ENCODE measurements at regions not wholly inside any gene's neighbourhood (a gene's known extent, or its start where the extent isn't known, plus 50 kb on each side); places are given as distances from the start of the nearest gene placed in this dataset.
A peak's percentile ranks its signal among the peaks of the same experiment; 100 is the strongest.

- no peak for DNase-seq
Measured at GRCh38 chr18:24677011-24677410, 216.6 kb downstream of the HRH4 start.

GRCh38 chr18:24678107-24678506 lies 217.7 kb downstream of the HRH4 start:
- no peak for DNase-seq

- DNase-seq, result no peak
Measured at GRCh38 chr18:24678626-24679025, 218.2 kb downstream of the HRH4 start.

- no peak for DNase-seq
Measured at GRCh38 chr18:24679062-24679461, 218.6 kb downstream of the HRH4 start.

- DNase-seq, result no peak
Measured at GRCh38 chr18:24683925-24684324, 223.5 kb downstream of the HRH4 start.

- DNase-seq, result no peak
Measured at GRCh38 chr18:24685254-24685959, 225.0 kb downstream of the HRH4 start.

GRCh38 chr18:24695168-24695567 lies 234.7 kb downstream of the HRH4 start:
- DNase-seq, result no peak

GRCh38 chr18:24702001-24702515 lies 241.6 kb downstream of the HRH4 start:
- DNase-seq, result no peak

GRCh38 chr18:24703316-24703715 lies 242.9 kb downstream of the HRH4 start:
- DNase-seq, result no peak

GRCh38 chr18:24704946-24705630 lies 244.7 kb downstream of the HRH4 start:
- DNase-seq, result no peak

- DNase-seq, result no peak
Measured at GRCh38 chr18:24710474-24710873, 250.0 kb downstream of the HRH4 start.

- no peak for DNase-seq
Measured at GRCh38 chr18:24719791-24720190, 259.4 kb downstream of the HRH4 start.

- no peak for DNase-seq
Measured at GRCh38 chr18:24721388-24721787, 261.0 kb downstream of the HRH4 start.

- no peak for DNase-seq
Measured at GRCh38 chr18:24725644-24726415, 265.4 kb downstream of the HRH4 start.

GRCh38 chr18:24726727-24727492 lies 266.5 kb downstream of the HRH4 start:
- DNase-seq, result peak; percentile 42 to 74

GRCh38 chr18:24727685-24728084 lies 267.2 kb downstream of the HRH4 start:
- peak in 1 of 2 experiments; percentile 8 for DNase-seq

- DNase-seq, result no peak
Measured at GRCh38 chr18:24731158-24731557, 270.7 kb downstream of the HRH4 start.

GRCh38 chr18:24731981-24732380 lies 271.5 kb downstream of the HRH4 start:
- DNase-seq, result no peak

GRCh38 chr18:24734058-24734457 lies 273.6 kb downstream of the HRH4 start:
- peak; percentile 21 to 36 for DNase-seq

GRCh38 chr18:24735624-24736231 lies 275.3 kb downstream of the HRH4 start:
- no peak for DNase-seq

GRCh38 chr18:24736662-24737330 lies 276.4 kb downstream of the HRH4 start:
- no peak for DNase-seq

GRCh38 chr18:24740829-24741228 lies 280.4 kb downstream of the HRH4 start:
- no peak for DNase-seq
